HEK293T (cell line): ENCODE measurements at regions not wholly inside any gene's neighbourhood (a gene's known extent, or its start where the extent isn't known, plus 50 kb on each side); places are given as distances from the start of the nearest gene placed in this dataset.

Experiments used
- CTCF ChIA-PET: fragments of 350-600 bp; formaldehyde crosslinking; extraction: SDS; loops from one replicate; lab custom pipeline; 2021; ENCODE audit warnings: antibody characterized with exemption, inconsistent platforms; lab: Yijun Ruan, JAX
- POLR2A ChIA-PET: fragments of 350-600 bp; formaldehyde crosslinking; extraction: SDS; loops from one replicate; lab custom pipeline; 2020; ENCODE audit warnings: antibody characterized with exemption, inconsistent platforms; lab: Yijun Ruan, JAX
- DNase-seq: peaks from one replicate; pipeline ENCODE4 v3.0.0; 2012; ENCODE audit warnings: mixed read lengths; ENCODE audit errors: extremely low spot score
- ARNT ChIP-seq: fragments of 450-650 bp; IDR thresholded peaks from 2 replicates; pipeline ENCODE4 v1.6.1; 2017; ENCODE audit warnings: mild to moderate bottlenecking
- BHLHE40 ChIP-seq: fragments of 450-650 bp; IDR thresholded peaks from 2 replicates; pipeline ENCODE4 v1.6.1; 2016; ENCODE audit warnings: mild to moderate bottlenecking, moderate library complexity, borderline replicate concordance
- CTBP1 ChIP-seq: fragments of 450-650 bp; IDR thresholded peaks from 2 replicates; pipeline ENCODE4 v1.6.1; 2016; ENCODE audit warnings: borderline replicate concordance
- ELF4 ChIP-seq: fragments of 450-650 bp; IDR thresholded peaks from 2 replicates; pipeline ENCODE4 v1.6.1; 2017; ENCODE audit warnings: antibody characterized with exemption
- FOXA1 ChIP-seq: fragments of 450-650 bp; IDR thresholded peaks from 2 replicates; pipeline ENCODE4 v1.6.1; 2016; ENCODE audit warnings: mild to moderate bottlenecking
- FOXK2 ChIP-seq: fragments of 450-650 bp; IDR thresholded peaks from 2 replicates; pipeline ENCODE4 v1.6.1; 2016; ENCODE audit warnings: mild to moderate bottlenecking
- FOXM1 ChIP-seq: fragments of 450-650 bp; IDR thresholded peaks from 2 replicates; pipeline ENCODE4 v1.6.1; 2017; ENCODE audit warnings: mild to moderate bottlenecking, borderline replicate concordance
- HDGF ChIP-seq: fragments of 450-650 bp; IDR thresholded peaks from 2 replicates; pipeline ENCODE4 v1.6.1; 2017; ENCODE audit warnings: antibody characterized with exemption, borderline replicate concordance
- L3MBTL2 ChIP-seq: fragments of 450-650 bp; conservative IDR thresholded peaks from 2 replicates; pipeline ENCODE4 v1.6.1; 2016; ENCODE audit warnings: mild to moderate bottlenecking
- LEF1 ChIP-seq: fragments of 450-650 bp; IDR thresholded peaks from 2 replicates; pipeline ENCODE4 v1.6.1; 2017; ENCODE audit warnings: mild to moderate bottlenecking, borderline replicate concordance
- NFRKB ChIP-seq: fragments of 450-650 bp; IDR thresholded peaks from 2 replicates; pipeline ENCODE4 v1.6.1; 2016; ENCODE audit warnings: mild to moderate bottlenecking, moderate library complexity
- SP1 ChIP-seq: fragments of 450-650 bp; IDR thresholded peaks from 2 replicates; pipeline ENCODE4 v1.6.1; 2017
- SUZ12 ChIP-seq: fragments of 450-650 bp; IDR thresholded peaks from 2 replicates; pipeline ENCODE4 v1.6.1; 2016; ENCODE audit warnings: mild to moderate bottlenecking
- TARDBP ChIP-seq: fragments of 450-650 bp; IDR thresholded peaks from 2 replicates; pipeline ENCODE4 v1.6.1; 2016
- ZNF384 ChIP-seq: fragments of 450-650 bp; IDR thresholded peaks from 2 replicates; pipeline ENCODE4 v1.6.1; 2016
- TF ChIP-seq, protein P1 (sequence below): fragments of 450-650 bp; IDR thresholded peaks from 2 replicates; pipeline ENCODE4 v1.6.1; 2016

DNA sequence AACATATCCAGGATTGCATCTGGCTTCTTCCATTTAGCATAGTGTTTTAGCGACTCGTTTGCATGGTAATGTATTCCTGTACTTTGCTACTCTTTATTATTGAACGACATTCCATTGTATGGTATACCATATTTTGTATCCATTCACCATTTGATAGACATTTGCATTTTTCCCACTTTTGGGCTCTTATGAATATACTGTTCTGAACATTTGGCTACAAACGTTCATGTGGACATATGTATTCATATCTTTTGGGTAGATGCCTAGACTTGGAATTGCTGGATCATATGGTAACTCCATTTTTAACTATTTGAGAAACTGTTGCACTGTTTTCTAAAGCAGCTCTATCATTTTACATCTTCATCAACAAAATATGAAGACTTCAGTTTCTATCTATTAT lies 383.7 kb upstream of the AKR1E2 start:
- DNase-seq: no peak
- POLR2A ChIA-PET: no interaction called here
- CTCF ChIA-PET: no interaction called here

DNA sequence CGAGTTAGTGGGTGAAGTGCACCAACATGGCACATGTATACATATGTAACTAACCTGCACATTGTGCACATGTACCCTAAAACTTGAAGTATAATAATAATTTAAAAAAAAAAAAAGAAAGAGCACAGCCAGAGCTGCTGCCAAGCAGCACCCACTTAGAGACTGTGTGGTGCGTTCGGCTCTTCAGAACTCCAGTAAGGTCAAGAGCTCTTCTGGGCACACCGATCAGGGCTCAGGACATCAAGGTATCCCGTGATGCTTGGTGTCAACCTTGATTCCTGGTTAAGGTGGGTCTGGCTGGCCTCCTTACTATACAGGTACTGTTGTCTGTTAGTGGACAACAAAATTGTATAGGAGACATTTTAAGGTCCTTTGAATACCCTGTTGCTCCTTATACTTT lies 385.7 kb upstream of the AKR1E2 start:
- CTCF ChIA-PET: no interaction called here
- no peak for DNase-seq
- POLR2A ChIA-PET: no interaction called here
- TF ChIP-seq TARDBP: no peak
- TF ChIP-seq CTBP1: no peak
- TF ChIP-seq, protein P1, sequence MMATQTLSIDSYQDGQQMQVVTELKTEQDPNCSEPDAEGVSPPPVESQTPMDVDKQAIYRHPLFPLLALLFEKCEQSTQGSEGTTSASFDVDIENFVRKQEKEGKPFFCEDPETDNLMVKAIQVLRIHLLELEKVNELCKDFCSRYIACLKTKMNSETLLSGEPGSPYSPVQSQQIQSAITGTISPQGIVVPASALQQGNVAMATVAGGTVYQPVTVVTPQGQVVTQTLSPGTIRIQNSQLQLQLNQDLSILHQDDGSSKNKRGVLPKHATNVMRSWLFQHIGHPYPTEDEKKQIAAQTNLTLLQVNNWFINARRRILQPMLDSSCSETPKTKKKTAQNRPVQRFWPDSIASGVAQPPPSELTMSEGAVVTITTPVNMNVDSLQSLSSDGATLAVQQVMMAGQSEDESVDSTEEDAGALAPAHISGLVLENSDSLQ: no peak
- TF ChIP-seq BHLHE40: no peak
- TF ChIP-seq FOXA1: no peak
- TF ChIP-seq ARNT: no peak
- TF ChIP-seq SP1: no peak
- TF ChIP-seq L3MBTL2: no peak
- TF ChIP-seq NFRKB: no peak
- TF ChIP-seq ZNF384: no peak
- TF ChIP-seq FOXK2: no peak

More for the DNA sequence above, 383.7 kb upstream of the AKR1E2 start:
- no peak for TF ChIP-seq FOXK2
- TF ChIP-seq ZNF384: no peak
- TF ChIP-seq FOXM1: no peak
- no peak for TF ChIP-seq NFRKB
- TF ChIP-seq, protein P1: no peak
- no peak for TF ChIP-seq CTBP1
- no peak for TF ChIP-seq ELF4
- TF ChIP-seq TARDBP: no peak
- no peak for TF ChIP-seq BHLHE40
- TF ChIP-seq SUZ12: no peak
- no peak for TF ChIP-seq FOXA1
- no peak for TF ChIP-seq L3MBTL2
- TF ChIP-seq HDGF: no peak
- no peak for TF ChIP-seq ARNT
- no peak for TF ChIP-seq SP1
- no peak for TF ChIP-seq LEF1

DNA sequence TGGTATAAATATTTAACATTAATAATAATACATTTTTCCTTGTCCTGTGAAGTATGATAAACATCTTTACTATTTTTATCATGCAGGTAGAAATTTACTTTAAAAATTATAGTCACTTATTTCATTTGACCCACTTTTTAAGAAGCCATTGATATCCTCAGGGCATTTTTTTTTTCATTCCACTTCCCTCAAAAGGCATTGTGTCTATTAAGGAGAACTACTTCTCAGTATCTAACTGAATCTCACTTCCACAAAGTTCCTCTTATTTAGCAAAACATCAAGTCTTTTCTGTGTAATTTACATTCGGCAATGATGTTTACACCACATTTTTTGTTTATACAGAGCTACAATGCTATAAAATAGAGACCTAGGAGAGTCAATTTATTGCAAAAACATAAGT lies 388.2 kb upstream of the AKR1E2 start:
- CTCF ChIA-PET: no interaction called here
- DNase-seq: no peak
- TF ChIP-seq CTBP1: no peak
- TF ChIP-seq ARNT: no peak
- TF ChIP-seq SUZ12: no peak
- no peak for TF ChIP-seq L3MBTL2
- no peak for TF ChIP-seq FOXM1
- TF ChIP-seq FOXA1: no peak
- no peak for TF ChIP-seq ELF4
- no peak for TF ChIP-seq NFRKB
- no peak for TF ChIP-seq SP1
- TF ChIP-seq HDGF: no peak
- POLR2A ChIA-PET: no interaction called here

DNA sequence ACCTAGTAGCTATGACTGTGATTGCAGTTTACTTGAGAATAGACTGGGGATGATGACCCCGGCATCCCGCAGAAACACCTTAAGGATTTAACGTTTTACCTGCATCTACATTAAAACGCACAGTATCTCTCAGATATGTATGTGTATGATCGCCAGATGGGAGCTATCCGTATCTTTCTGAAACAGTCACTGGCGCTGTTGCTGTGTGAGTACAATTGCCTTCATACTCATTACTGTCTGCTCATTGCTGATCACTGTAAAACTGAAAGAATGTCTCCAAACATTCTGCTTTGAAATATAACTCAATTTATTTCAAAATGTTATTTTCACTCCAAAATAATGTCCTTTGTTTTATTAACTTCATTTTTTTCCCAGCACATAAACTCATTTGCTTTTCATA lies 388.9 kb upstream of the AKR1E2 start:
- ChIA-PET POLR2A (no interaction called here), CTCF (no interaction called here)
- DNase-seq: no peak
- no peak for TF ChIP-seq HDGF
- TF ChIP-seq, protein P1: no peak
- no peak for TF ChIP-seq ZNF384
- no peak for TF ChIP-seq TARDBP
- no peak for TF ChIP-seq FOXM1
- no peak for TF ChIP-seq FOXA1
- no peak for TF ChIP-seq L3MBTL2
- TF ChIP-seq CTBP1: no peak
- no peak for TF ChIP-seq NFRKB
- no peak for TF ChIP-seq BHLHE40
- TF ChIP-seq SUZ12: no peak

DNA sequence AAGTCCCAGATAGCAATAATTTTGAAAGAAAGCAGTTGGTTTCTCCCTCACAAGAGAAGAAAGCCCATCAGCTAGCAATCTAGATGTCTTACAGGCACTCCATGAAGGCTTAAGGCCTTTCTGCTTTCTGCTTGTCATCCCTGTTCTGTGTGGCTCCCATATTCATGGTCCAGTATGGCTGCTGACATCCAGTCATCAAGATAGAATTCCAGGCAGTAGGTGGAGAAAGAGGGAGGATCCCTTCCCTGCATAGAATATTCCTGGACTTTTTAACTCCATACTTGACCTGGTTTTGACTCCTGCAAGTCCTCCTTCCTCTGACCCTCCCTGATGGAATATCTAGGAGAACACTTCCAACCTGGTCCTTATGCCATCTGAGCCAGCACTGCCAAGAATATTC lies 389.9 kb upstream of the AKR1E2 start:
- TF ChIP-seq FOXK2: no peak
- no peak for TF ChIP-seq HDGF
- no peak for TF ChIP-seq CTBP1
- no peak for TF ChIP-seq ZNF384
- TF ChIP-seq L3MBTL2: no peak
- TF ChIP-seq, protein P1: no peak
- TF ChIP-seq ELF4: no peak
- no peak for TF ChIP-seq ARNT
- TF ChIP-seq SUZ12: no peak
- no peak for TF ChIP-seq FOXA1
- no peak for TF ChIP-seq SP1
- no peak for TF ChIP-seq TARDBP
- no peak for TF ChIP-seq NFRKB
- no peak for TF ChIP-seq BHLHE40
- ChIA-PET CTCF (no interaction called here), POLR2A (no interaction called here)
- no peak for DNase-seq

DNA sequence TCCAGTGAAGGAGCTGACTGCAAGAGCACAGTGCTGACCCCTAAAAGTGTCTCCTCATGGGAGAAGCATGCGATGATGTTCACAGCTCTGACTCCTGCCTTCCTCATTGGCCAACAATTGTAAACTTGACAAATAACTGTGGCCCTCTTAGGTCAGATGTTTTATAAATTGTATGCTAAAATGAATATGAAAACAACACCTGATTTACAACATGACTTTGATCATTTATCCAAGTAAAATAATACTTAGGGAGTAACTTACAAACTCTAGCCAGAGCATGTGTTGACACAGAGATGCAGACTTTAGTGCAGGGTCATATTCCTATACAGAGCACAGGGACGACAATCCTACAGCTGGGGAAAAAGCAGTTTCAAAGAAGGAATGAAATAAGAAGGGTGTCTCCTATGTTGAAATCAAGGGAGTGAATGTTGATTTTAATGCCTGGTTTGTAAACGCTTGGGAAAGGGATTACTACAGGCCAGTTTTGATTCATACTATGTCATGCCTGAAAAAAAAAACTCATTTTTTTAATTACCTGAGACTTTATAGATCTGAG lies 391.4 kb upstream of the AKR1E2 start:
- TF ChIP-seq TARDBP: no peak
- TF ChIP-seq SP1: no peak
- no peak for TF ChIP-seq ARNT
- no peak for TF ChIP-seq FOXM1
- TF ChIP-seq FOXK2: no peak
- TF ChIP-seq L3MBTL2: no peak
- TF ChIP-seq ZNF384: no peak
- no peak for TF ChIP-seq SUZ12
- TF ChIP-seq, protein P1: no peak
- TF ChIP-seq FOXA1: no peak
- no peak for TF ChIP-seq NFRKB
- no peak for TF ChIP-seq CTBP1
- no peak for TF ChIP-seq BHLHE40
- TF ChIP-seq ELF4: no peak
- TF ChIP-seq HDGF: no peak
- no peak for TF ChIP-seq LEF1
- DNase-seq: no peak
- ChIA-PET CTCF (no interaction called here), POLR2A (no interaction called here)
